Left hindlimb (tissue), 1 donor: ENCODE measurements at regions not wholly inside any gene's neighbourhood (a gene's known extent, or its start where the extent isn't known, plus 50 kb on each side); places are given as distances from the start of the nearest gene placed in this dataset.
A peak's percentile ranks its signal among the peaks of the same experiment; 100 is the strongest.
"Not testable (repeated sequence)": the region's sequence is repeated elsewhere in the genome, so short reads cannot be mapped to it uniquely, and the experiment has no call there.

Experiments used
- DNase-seq: peaks from one replicate; pipeline ENCODE4 v3.0.0-alpha.2; 2018

GRCh38 chr14:56422703-56423213, 156.8 kb upstream of the TMEM260 start:
- peak; percentile 90 for DNase-seq

- DNase-seq: peak; percentile 58
Measured at GRCh38 chr14:56423544-56423943, 156.1 kb upstream of the TMEM260 start.

- no peak for DNase-seq
Measured at GRCh38 chr14:56431013-56431412, 148.6 kb upstream of the TMEM260 start.

GRCh38 chr14:56449670-56450213, 129.9 kb upstream of the TMEM260 start:
- DNase-seq: no peak

GRCh38 chr14:56452940-56453339, 126.7 kb upstream of the TMEM260 start:
- DNase-seq: no peak

- not testable (repeated sequence) for DNase-seq
Measured at GRCh38 chr14:56454680-56455079, 124.9 kb upstream of the TMEM260 start.

GRCh38 chr14:56460469-56460868, 119.1 kb upstream of the TMEM260 start:
- no peak for DNase-seq

- DNase-seq: no peak
Measured at GRCh38 chr14:56461276-56462275, 118.0 kb upstream of the TMEM260 start.

GRCh38 chr14:56463271-56463890, 116.2 kb upstream of the TMEM260 start:
- no peak for DNase-seq

GRCh38 chr14:56471056-56471455, 108.5 kb upstream of the TMEM260 start:
- DNase-seq: no peak

GRCh38 chr14:56474419-56475022, 105.1 kb upstream of the TMEM260 start:
- DNase-seq: no peak

GRCh38 chr14:56482310-56482911, 97.2 kb upstream of the TMEM260 start:
- no peak for DNase-seq

- DNase-seq: no peak
Measured at GRCh38 chr14:56487090-56487667, 92.4 kb upstream of the TMEM260 start.

- DNase-seq: no peak
Measured at GRCh38 chr14:56487761-56488160, 91.8 kb upstream of the TMEM260 start.

- DNase-seq: no peak
Measured at GRCh38 chr14:56488306-56488705, 91.3 kb upstream of the TMEM260 start.

- DNase-seq: no peak
Measured at GRCh38 chr14:56490379-56490778, 89.2 kb upstream of the TMEM260 start.

- DNase-seq: no peak
Measured at GRCh38 chr14:56491299-56492285, 88.0 kb upstream of the TMEM260 start.

- no peak for DNase-seq
Measured at GRCh38 chr14:56494167-56494566, 85.4 kb upstream of the TMEM260 start.

- no peak for DNase-seq
Measured at GRCh38 chr14:56498112-56498511, 81.5 kb upstream of the TMEM260 start.

GRCh38 chr14:56501909-56502530, 77.6 kb upstream of the TMEM260 start:
- DNase-seq: no peak

- DNase-seq: no peak
Measured at GRCh38 chr14:56505361-56505760, 74.2 kb upstream of the TMEM260 start.
